ENCODE measurements at regions not wholly inside any gene's neighbourhood (a gene's known extent, or its start where the extent isn't known, plus 50 kb on each side); places are given as distances from the start of the nearest gene placed in this dataset.

- H3K9ac ChIP-seq (ENCODE audit: low read depth, low read length), result 0 out of 2 replicates have a peak overlapping the region, but pooled peaks have one; percentile 24
Measured at GRCh38 chr15:60076582-60077276, 72.6 kb downstream of the FOXB1 start.

DNA sequence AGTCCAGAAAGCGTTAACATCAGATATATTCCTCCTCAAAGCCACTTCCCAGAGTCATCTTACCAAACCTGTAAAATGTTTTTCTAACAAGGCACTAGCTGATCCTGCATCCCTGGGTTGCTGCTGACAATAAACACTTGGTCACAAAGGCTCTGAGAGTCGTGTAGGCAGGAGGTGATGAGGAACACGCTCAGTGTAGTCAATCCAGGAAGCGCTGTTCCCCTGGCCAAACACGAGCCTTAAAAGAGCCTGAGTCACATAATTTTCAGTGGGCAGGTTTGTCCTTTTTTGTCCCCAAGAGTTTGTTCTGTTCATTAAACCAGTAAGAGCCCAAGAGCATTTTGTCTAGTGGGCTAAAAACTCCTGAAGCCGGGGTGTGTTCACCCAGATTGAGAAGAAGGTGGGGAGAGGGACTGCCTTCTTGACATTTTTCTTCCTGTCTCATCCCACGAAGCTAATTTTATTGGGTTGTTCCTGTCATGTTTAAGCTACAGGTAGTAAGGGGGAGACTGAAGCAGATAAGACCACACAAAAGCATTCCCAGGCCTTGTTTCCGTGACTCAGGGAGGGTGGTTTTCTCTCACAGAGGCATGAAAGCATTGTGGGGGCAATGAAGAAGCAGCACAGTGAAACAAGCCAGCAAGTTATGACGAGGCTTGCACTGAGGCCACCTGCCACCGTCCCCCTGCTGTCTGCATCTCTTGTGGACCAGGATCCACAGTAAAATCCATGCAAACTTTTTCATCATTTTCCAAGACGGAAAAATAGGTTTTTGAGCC is 73.7 kb downstream of the FOXB1 start:
- peaks cover 51% of the 10 kb centered on the region for H3K4me1 ChIP-seq (ENCODE audit: insufficient read depth, low read length)
- H3K9ac ChIP-seq (ENCODE audit: low read depth, low read length), result no peak overlapping the region
- no peak overlapping the region for H3K4me3 ChIP-seq (ENCODE audit: low read length)
- 55% methylated on average over 10 of the region's 11 CpGs for WGBS
- H3K36me3 ChIP-seq (ENCODE audit: insufficient read depth, low read length), result no peaks in the 10 kb centered on the region
- no peaks in the 10 kb centered on the region for H3K27me3 ChIP-seq (ENCODE audit: insufficient read depth, low read length)
- peak overlapping the region; percentile 32 for H3K27ac ChIP-seq (ENCODE audit: low read depth, low read length)
- no peaks in the 10 kb centered on the region for H3K9me3 ChIP-seq (ENCODE audit: insufficient read depth, low read depth, low read length)

More at GRCh38 chr15:60076582-60077276, 72.6 kb downstream of the FOXB1 start:
- H3K9me3 ChIP-seq (ENCODE audit: insufficient read depth, low read depth, low read length), result no peaks in the 10 kb centered on the region
- no peaks in the 10 kb centered on the region for H3K27me3 ChIP-seq (ENCODE audit: insufficient read depth, low read length)
- H3K27ac ChIP-seq (ENCODE audit: low read depth, low read length), result peak overlapping the region; percentile 31; the same call in 1 of the 2 replicates
- H3K4me3 ChIP-seq (ENCODE audit: low read length), result no peak overlapping the region
- peaks cover 51% of the 10 kb centered on the region for H3K4me1 ChIP-seq (ENCODE audit: insufficient read depth, low read length)
- 51% methylated on average over 11 of the region's 11 CpGs for WGBS
- no peaks in the 10 kb centered on the region for H3K36me3 ChIP-seq (ENCODE audit: insufficient read depth, low read length)

GRCh38 chr15:60079210-60079609 is 75.1 kb downstream of the FOXB1 start:
- Histone ChIP-seq H3K4me1 (ENCODE audit: insufficient read depth, low read length) (peaks cover 49% of the 10 kb centered on the region), H3K9me3 (ENCODE audit: insufficient read depth, low read depth, low read length) (no peaks in the 10 kb centered on the region), H3K27ac (ENCODE audit: low read depth, low read length) (no peak overlapping the region), H3K36me3 (ENCODE audit: insufficient read depth, low read length) (no peaks in the 10 kb centered on the region), H3K9ac (ENCODE audit: low read depth, low read length) (no peak overlapping the region), H3K27me3 (ENCODE audit: insufficient read depth, low read length) (no peaks in the 10 kb centered on the region), H3K4me3 (ENCODE audit: low read length) (no peak overlapping the region)
- 78% methylated on average over 2 of the region's 2 CpGs for whole genome bisulfite sequencing

GRCh38 chr15:60081976-60082375 is 77.9 kb downstream of the FOXB1 start:
- Histone ChIP-seq H3K27me3 (ENCODE audit: insufficient read depth, low read length) (no peaks in the 10 kb centered on the region), H3K4me1 (ENCODE audit: insufficient read depth, low read length) (peaks cover 22% of the 10 kb centered on the region)
- 91% methylated on average over 2 of the region's 3 CpGs for WGBS

GRCh38 chr15:60083318-60083717 is 79.2 kb downstream of the FOXB1 start:
- H3K9ac ChIP-seq (ENCODE audit: low read depth, low read length), result no peak overlapping the region
- H3K27ac ChIP-seq (ENCODE audit: low read depth, low read length), result no peak overlapping the region
- no peak overlapping the region for H3K4me3 ChIP-seq (ENCODE audit: low read length)
- H3K4me1 ChIP-seq (ENCODE audit: insufficient read depth, low read length), result peaks cover 8% of the 10 kb centered on the region
- 93% methylated on average over 2 of the region's 3 CpGs for WGBS
- H3K36me3 ChIP-seq (ENCODE audit: insufficient read depth, low read length), result no peaks in the 10 kb centered on the region
- H3K9me3 ChIP-seq (ENCODE audit: insufficient read depth, low read depth, low read length), result no peaks in the 10 kb centered on the region
- H3K27me3 ChIP-seq (ENCODE audit: insufficient read depth, low read length), result no peaks in the 10 kb centered on the region

More at GRCh38 chr15:60081976-60082375, 77.9 kb downstream of the FOXB1 start:
- Histone ChIP-seq H3K9me3 (ENCODE audit: insufficient read depth, low read depth, low read length) (no peaks in the 10 kb centered on the region), H3K9ac (ENCODE audit: low read depth, low read length) (no peak overlapping the region), H3K36me3 (ENCODE audit: insufficient read depth, low read length) (no peaks in the 10 kb centered on the region), H3K27ac (ENCODE audit: low read depth, low read length) (no peak overlapping the region), H3K4me3 (ENCODE audit: low read length) (no peak overlapping the region)

- Histone ChIP-seq H3K27ac (ENCODE audit: low read depth, low read length) (no peak overlapping the region), H3K4me3 (ENCODE audit: low read length) (no peak overlapping the region), H3K9ac (ENCODE audit: low read depth, low read length) (no peak overlapping the region), H3K36me3 (ENCODE audit: insufficient read depth, low read length) (no peaks in the 10 kb centered on the region), H3K4me1 (ENCODE audit: insufficient read depth, low read length) (no peaks in the 10 kb centered on the region; the same call in 1 of the 2 replicates), H3K9me3 (ENCODE audit: insufficient read depth, low read depth, low read length) (no peaks in the 10 kb centered on the region), H3K27me3 (ENCODE audit: insufficient read depth, low read length) (no peaks in the 10 kb centered on the region)
- WGBS, result 96% methylated on average over 8 of the region's 8 CpGs
Measured at GRCh38 chr15:60086681-60087429, 82.7 kb downstream of the FOXB1 start.

- Histone ChIP-seq H3K9ac (ENCODE audit: low read depth, low read length) (no peak overlapping the region), H3K27ac (ENCODE audit: low read depth, low read length) (no peak overlapping the region), H3K27me3 (ENCODE audit: insufficient read depth, low read length) (no peaks in the 10 kb centered on the region), H3K4me1 (ENCODE audit: insufficient read depth, low read length) (no peaks in the 10 kb centered on the region; the same call in 1 of the 2 replicates), H3K36me3 (ENCODE audit: insufficient read depth, low read length) (no peaks in the 10 kb centered on the region), H3K4me3 (ENCODE audit: low read length) (no peak overlapping the region), H3K9me3 (ENCODE audit: insufficient read depth, low read depth, low read length) (no peaks in the 10 kb centered on the region)
Measured at GRCh38 chr15:60087561-60087960, 83.5 kb downstream of the FOXB1 start.

GRCh38 chr15:60090747-60091146 is 86.6 kb downstream of the FOXB1 start:
- 86% methylated on average over 3 of the region's 3 CpGs for WGBS
- Histone ChIP-seq H3K27ac (ENCODE audit: low read depth, low read length) (no peak overlapping the region), H3K9me3 (ENCODE audit: insufficient read depth, low read depth, low read length) (no peaks in the 10 kb centered on the region), H3K27me3 (ENCODE audit: insufficient read depth, low read length) (no peaks in the 10 kb centered on the region), H3K4me3 (ENCODE audit: low read length) (no peak overlapping the region), H3K4me1 (ENCODE audit: insufficient read depth, low read length) (no peaks in the 10 kb centered on the region; the same call in 1 of the 2 replicates), H3K36me3 (ENCODE audit: insufficient read depth, low read length) (no peaks in the 10 kb centered on the region), H3K9ac (ENCODE audit: low read depth, low read length) (no peak overlapping the region)

GRCh38 chr15:60091157-60091556 is 87.0 kb downstream of the FOXB1 start:
- Histone ChIP-seq H3K4me1 (ENCODE audit: insufficient read depth, low read length) (no peaks in the 10 kb centered on the region; the same call in 1 of the 2 replicates), H3K4me3 (ENCODE audit: low read length) (no peak overlapping the region), H3K9ac (ENCODE audit: low read depth, low read length) (no peak overlapping the region), H3K27ac (ENCODE audit: low read depth, low read length) (no peak overlapping the region), H3K9me3 (ENCODE audit: insufficient read depth, low read depth, low read length) (no peaks in the 10 kb centered on the region), H3K36me3 (ENCODE audit: insufficient read depth, low read length) (no peaks in the 10 kb centered on the region), H3K27me3 (ENCODE audit: insufficient read depth, low read length) (no peaks in the 10 kb centered on the region)
- 83% methylated on average over 5 of the region's 5 CpGs for WGBS

DNA sequence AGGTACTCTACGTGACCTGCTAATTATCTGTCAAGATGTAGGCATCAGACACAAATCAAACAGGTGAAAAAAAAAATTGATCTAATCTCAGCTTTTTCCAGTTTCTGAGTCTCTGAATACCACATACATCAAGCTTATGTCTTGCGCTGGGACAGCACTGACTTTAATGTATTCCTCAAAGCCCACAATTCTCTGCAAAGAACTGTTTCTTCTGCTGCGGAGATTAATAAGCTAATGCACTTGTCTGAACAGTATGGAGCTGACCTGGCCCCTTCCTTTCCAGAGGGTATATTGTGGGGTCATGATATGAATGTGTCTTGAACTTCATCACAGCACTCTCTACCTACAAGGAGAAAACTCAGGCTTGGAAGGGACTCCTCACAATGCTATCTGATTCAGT is 87.8 kb downstream of the FOXB1 start:
- no peaks in the 10 kb centered on the region for H3K27me3 ChIP-seq (ENCODE audit: insufficient read depth, low read length)
- H3K4me3 ChIP-seq (ENCODE audit: low read length), result no peak overlapping the region
- no peak overlapping the region for H3K9ac ChIP-seq (ENCODE audit: low read depth, low read length)
- H3K27ac ChIP-seq (ENCODE audit: low read depth, low read length), result no peak overlapping the region
- whole genome bisulfite sequencing, result 96% methylated on average over 3 of the region's 3 CpGs
- H3K4me1 ChIP-seq (ENCODE audit: insufficient read depth, low read length), result no peaks in the 10 kb centered on the region; the same call in 1 of the 2 replicates
- no peaks in the 10 kb centered on the region for H3K36me3 ChIP-seq (ENCODE audit: insufficient read depth, low read length)
- peaks cover 3% of the 10 kb centered on the region; the same call in 1 of the 2 replicates for H3K9me3 ChIP-seq (ENCODE audit: insufficient read depth, low read depth, low read length)

Data from HUES64 (cell line).